ENCODE measurements at regions not wholly inside any gene's neighbourhood (a gene's known extent, or its start where the extent isn't known, plus 50 kb on each side); places are given as distances from the start of the nearest gene placed in this dataset.
A peak's percentile ranks its signal among the peaks of the same experiment; 100 is the strongest.
"Not testable (repeated sequence)": the region's sequence is repeated elsewhere in the genome, so short reads cannot be mapped to it uniquely, and the experiment has no call there.

DNA sequence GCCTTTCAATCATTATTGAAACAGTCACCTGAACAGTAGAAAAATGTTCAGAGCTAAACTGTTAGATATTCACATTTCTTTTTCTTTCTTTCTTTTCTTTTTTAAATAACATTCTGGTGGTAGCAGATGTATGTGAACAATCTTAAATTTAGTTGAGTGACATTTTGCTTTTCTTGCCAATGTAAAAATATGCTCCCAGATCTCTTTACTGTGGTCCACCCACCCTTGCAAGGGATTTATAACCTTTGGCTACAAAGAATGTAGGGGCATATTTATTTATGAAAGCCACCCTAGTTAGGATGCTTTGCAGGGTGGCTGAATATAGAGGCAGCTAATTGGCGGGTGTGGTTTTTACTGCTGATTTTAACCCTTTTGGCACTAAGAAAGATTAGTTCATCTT, 473.9 kb downstream of the MFSD1 start:
- no peak for DNase-seq

- no peak for DNase-seq
These were observed 476.0 kb downstream of the MFSD1 start for GRCh38 chr3:159277814-159278213.

- DNase-seq = no peak
These were observed 478.7 kb downstream of the MFSD1 start for GRCh38 chr3:159280386-159281191.

DNA sequence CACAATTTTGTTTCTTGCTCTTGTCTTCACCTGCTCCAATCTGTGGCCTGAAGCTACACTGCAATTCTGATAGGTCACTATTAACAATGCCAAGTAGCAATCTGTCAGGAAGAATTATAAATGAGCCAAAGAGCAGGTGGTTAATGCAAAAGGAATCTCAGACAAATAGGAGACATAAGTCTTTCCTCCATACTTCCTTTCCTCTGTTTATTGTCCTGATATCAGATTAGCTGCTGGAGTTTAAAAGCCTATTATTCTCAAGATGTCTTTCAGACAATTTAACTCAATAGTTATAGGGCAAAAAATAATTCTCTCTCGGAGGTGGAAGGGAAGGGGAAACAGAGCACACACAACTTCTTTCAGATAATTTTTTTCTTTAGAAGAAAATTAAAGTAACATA, 491.6 kb downstream of the MFSD1 start:
- DNase-seq = no peak

DNA sequence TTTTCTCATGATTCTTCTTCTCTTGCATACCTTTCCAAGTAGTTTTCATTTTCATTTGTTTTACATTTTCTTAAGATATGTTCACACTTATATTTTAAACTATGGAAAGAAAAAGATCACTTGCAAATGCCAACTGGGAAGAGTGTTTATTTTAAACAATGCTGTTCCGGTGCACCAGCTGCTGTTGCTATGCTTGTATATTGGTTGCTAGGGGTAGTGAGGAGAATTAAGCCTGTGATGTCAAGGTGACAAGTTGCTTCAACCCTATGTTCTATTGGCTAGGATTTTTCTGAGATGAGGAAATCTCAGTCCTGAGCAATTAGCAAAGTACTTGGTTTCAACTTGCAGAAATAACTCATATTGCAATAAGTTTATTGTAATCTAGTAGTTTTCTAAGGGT, 500.1 kb downstream of the MFSD1 start:
- DNase-seq = no peak

- DNase-seq = no peak
These were observed 503.2 kb downstream of the MFSD1 start for GRCh38 chr3:159305017-159305416.

DNA sequence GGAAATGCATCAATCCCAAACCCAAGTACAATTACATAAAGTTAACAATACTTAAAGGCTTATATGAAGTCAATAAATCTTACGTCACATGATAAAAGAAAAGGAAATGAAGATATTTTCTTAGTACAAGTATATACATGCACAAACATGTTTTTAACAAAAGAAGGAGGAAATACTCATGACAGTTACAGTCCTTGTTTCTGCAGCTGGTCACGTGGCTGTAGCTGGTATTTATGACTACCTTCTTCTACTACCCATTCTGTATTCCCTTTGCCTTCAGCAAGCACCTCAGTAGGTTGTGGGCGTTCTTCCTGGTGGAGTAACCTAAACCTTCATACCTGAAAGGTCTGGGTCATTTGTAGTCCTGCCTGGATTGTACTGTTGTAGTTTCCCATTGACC, 514.9 kb downstream of the MFSD1 start:
- not testable (repeated sequence) for DNase-seq

DNA sequence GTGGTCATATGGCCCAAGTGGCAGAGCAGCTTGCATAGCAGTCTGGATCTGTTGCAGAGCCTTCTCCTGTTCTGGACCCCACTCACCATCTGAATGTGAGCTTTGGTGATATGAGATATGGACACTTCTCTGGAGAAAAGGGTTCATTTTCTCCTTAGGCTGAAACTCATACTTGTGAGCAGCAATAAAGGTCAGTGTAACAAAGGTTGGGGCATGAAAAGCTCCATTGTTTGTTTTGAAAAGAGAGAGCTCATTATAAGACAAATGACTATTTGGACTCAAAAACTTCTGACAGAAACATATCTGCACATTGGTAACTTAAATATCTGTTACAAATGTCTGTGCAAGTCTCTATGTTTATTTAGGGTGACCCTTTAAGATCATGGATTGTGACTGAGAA, 517.3 kb downstream of the MFSD1 start:
- DNase-seq = no peak

DNA sequence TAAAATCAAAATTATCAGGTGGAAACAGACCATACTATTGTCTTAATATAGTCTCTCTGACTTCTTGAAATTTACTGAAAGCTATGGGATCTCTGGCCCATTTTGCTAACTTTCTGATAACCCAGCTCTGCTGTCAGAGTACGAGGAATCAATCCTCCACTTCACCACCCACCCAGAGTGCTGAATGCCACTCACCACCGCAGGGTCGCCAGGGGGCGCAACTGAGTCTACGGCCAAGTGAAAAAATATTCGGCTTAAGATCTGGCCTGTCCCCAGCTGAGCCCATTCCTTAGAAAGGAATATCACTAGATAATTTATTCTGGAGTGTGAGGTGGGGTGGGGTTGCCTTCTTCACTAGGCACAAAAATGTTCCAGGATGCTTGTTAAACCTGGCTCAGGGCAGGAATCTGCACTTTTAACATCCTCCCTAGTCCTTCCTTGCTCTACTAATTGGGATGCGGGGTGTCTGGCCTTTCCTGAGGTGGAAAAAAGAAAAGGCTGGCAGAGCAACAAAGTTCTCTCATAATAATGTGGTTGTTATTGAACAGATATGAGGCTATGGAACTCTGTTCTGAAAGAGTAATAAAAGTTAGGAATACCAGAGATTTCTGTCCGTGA, 520.6 kb downstream of the MFSD1 start:
- peak; percentile 40 to 76 (median 56) for DNase-seq

GRCh38 chr3:159323848-159324247, 522.0 kb downstream of the MFSD1 start:
- no peak for DNase-seq

GRCh38 chr3:159326998-159327397, 525.1 kb downstream of the MFSD1 start:
- no peak for DNase-seq

GRCh38 chr3:159332535-159333099, 530.8 kb downstream of the MFSD1 start:
- no peak for DNase-seq

DNA sequence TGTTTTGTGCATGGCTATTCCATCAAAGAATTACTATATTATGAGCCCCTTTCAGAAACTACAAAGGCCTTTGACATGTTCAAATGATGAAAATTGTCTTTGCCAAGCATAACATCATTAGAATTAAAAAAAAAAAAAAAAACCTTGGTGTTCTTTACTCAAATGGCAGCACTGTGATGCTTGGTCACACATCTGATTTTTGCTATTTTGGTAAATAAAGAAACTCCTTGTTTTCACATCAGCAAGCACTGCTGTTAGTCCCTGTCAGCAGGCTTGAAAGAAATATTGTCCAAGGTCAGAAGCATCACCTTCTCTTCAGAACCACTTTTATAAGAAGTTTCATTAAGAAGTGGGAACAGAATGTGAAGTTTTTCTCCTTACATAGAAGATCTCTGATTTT, 537.3 kb downstream of the MFSD1 start:
- DNase-seq = no peak

DNA sequence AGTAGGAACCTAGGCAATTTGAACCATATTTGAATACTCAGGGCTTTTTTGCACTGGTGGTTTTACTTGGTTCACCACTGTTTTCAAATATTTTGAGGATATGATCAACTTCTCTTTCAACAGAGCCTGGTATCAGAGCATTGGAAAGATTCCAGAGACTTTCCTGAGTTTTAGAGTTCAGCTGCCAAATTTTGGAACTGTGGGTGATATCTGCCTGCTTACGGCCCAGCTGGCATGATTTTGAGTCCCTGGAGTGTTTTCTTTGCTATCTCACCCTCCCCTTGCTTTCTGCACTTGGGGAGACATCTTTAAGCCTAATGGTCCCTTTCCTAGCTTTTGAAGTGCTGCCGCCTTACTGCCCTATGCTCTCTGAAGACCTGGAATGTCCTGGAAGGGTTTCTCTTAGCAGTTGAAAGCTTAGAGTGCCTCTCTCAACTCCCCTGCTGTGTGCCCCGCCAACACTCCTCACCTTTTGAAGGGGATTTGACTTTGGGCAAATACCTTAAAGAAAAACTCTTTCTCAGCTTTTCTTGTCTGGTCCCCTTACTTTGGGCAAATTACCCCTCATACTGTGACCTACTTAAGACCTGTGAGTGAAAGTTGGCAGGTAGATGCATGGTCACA, 539.1 kb downstream of the MFSD1 start:
- DNase-seq = no peak

- DNase-seq = no peak
These were observed 544.5 kb downstream of the MFSD1 start for GRCh38 chr3:159346271-159346903.

- no peak for DNase-seq
These were observed 546.6 kb downstream of the MFSD1 start for GRCh38 chr3:159348431-159348830.

DNA sequence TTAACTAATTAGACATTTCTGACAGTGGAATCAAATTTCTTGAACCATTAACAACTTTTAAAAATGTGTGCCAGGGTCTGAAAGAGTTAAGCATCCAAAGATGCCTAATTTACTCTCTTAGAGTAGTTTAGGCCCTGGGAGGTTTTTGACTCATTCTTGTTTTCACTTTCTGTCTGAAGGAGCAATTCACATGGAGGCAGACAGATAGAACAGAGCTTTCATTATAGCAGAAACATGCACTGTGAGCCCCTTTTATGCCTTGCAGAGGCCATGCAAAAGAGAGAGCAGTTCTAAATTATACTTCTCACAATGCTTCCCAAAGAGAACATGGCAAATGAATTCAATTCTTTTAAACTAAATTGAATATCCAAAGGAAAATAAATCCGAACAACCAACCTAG, 554.8 kb downstream of the MFSD1 start:
- DNase-seq = no peak

DNA sequence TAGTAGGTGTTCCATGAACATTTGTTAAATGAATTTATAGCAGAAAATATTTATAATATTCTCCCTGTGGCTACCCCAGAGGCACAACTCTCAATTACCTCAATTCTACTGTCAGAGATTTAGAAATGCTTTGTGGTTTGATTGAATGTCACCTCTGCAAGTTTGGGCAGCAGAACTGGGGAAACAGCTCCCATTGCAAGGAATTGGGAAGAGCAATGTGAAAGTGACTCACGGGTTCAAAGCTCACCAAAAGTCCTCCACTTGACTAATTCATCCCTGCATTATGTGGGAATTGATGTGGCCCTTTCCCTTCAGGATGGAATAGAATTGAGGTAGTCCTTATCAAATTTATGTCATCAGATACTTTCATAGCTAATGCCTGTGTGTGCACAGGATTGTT, 562.7 kb downstream of the MFSD1 start:
- DNase-seq = no peak

- no peak for DNase-seq
These were observed 564.6 kb downstream of the MFSD1 start for GRCh38 chr3:159366476-159366875.

DNA sequence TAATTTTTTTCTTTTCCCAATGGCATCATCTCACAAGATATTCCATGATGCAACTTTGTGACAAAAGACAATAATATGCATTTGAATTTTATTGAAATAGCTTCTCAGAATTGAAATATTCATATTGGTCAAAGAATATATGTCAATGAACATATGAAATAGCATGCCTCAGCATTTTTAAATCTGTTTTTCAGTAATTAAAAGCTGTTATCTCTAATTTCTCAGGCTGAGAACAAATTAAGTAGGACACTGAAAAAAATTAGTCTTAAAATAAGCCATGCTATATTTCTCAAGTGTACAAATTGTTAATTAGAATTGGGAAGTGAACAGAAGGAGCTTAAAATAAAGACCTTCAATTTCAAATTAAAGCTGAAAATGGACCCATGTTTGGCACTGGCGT, 570.1 kb downstream of the MFSD1 start:
- DNase-seq = no peak

DNA sequence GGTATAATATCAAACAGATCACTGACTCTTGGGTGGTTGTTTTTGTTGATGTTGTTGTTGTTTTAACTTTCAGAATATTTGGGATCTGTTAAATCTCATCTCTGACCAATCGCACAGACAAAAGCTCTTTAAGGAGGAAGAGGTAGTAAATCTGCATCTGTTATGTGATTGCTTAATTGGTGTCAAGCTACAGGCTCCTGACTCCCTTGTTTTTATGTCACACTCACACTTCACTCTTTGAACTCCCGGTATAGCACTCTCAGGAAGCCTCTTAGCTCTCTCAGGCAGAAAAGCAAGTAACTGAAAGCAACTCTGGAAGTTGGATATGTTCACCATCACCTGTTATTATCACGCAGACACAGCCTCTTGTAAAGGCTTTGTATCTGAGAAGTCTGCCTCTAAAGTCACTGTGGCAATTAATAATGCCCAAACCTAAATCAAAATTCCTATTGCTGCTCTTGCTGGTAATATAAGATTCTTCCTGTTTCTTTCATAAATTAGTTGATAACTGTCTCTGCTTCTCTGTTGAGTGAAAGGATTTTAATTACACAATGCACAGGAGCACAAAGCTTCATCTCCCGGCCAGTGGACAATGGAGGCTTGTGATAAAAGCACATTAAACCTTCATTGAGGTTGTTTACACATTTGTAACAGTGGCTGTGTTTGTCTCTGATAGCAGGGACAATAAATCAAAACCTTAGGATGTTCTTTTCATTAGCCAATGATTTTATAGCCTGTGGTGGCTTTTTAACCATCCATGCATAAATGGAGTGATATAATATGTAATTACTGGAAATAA, 576.7 kb downstream of the MFSD1 start:
- DNase-seq = no peak

DNA sequence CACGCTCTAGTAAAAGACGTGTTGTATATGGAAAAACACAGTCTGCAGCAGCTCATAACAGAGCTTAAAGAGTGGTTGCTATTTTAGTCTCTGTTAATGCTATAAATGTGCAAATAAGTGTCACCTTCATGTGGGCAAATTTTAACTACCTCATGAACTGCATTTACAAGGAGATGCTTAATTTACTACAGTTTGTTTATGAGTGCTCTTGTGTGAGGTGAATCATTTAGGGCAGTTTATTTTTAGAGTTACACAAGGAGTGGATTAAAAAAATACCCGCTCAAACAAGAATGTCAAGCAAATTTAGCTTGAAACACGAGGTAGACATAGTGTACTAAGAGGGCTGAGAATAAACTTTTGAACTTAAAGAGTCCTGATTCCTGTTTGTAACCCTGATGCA, 579.0 kb downstream of the MFSD1 start:
- DNase-seq = no peak
